GM12878 (cell line): ENCODE measurements at regions not wholly inside any gene's neighbourhood (a gene's known extent, or its start where the extent isn't known, plus 50 kb on each side); places are given as distances from the start of the nearest gene placed in this dataset.
"Not testable (repeated sequence)": the region's sequence is repeated elsewhere in the genome, so short reads cannot be mapped to it uniquely, and the experiment has no call there.

Experiments used
- ATF3 ChIP-seq: IDR thresholded peaks from 2 replicates; pipeline ENCODE4 v1.6.1; 2011; ENCODE audit warnings: low read depth, mild to moderate bottlenecking, low read length, moderate library complexity, borderline replicate concordance; ENCODE audit errors: extremely low read depth
- BRCA1 ChIP-seq: IDR thresholded peaks from 2 replicates; pipeline ENCODE4 v1.6.1; 2011; ENCODE audit warnings: low read depth, low read length, improper control_type of control experiment

GRCh38 chr2:91519359-91519758 lies 2827.9 kb downstream of the RPIA start:
- TF ChIP-seq BRCA1, ATF3: not testable (repeated sequence)
